GM19239 (cell line): ENCODE measurements at regions not wholly inside any gene's neighbourhood (a gene's known extent, or its start where the extent isn't known, plus 50 kb on each side); places are given as distances from the start of the nearest gene placed in this dataset.
"Not testable (repeated sequence)": the region's sequence is repeated elsewhere in the genome, so short reads cannot be mapped to it uniquely, and the experiment has no call there.

Experiments used
- DNase-seq: peaks from one replicate; pipeline ENCODE4 v3.0.0; 2011; ENCODE audit warnings: low spot score; ENCODE audit not compliant: insufficient read length
- FAIRE-seq: peaks from 2 replicates; lab custom pipeline; 2011; peaks lifted over from hg19 to GRCh38; lab: Jason Lieb, UNC

DNA sequence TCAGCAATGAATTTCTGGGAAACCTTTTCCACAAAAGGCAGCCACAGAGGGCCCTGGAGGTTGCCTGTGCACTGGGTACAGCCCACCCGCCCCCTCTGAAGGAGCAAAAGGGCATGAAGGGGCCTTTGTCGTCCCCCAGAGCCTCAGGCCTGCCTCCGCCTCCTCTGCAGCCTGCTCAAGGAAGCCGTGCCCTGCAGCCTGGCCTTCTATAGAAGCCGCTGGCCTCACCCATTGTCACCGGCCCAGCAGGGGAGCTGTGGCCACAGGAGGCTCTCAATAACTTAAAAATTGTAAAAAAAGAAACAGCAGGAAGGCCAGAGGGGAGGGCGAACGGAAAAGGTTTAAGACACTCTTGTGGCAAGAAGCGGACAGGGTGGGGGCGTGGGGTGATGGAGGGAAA is 213.3 kb downstream of the IRX2 start:
- no peak for DNase-seq
- FAIRE-seq: no peak

- DNase-seq: no peak
- no peak for FAIRE-seq
Observed at GRCh38 chr5:2537378-2538145, 213.9 kb downstream of the IRX2 start.

GRCh38 chr5:2536632-2537377 is 214.7 kb downstream of the IRX2 start:
- DNase-seq: no peak
- no peak for FAIRE-seq

- no peak for DNase-seq
- no peak for FAIRE-seq
Observed at GRCh38 chr5:2534970-2535369, 216.5 kb downstream of the IRX2 start.

- FAIRE-seq: no peak
Observed at GRCh38 chr5:2534251-2534650, 217.2 kb downstream of the IRX2 start.

GRCh38 chr5:2533848-2534247 is 217.6 kb downstream of the IRX2 start:
- DNase-seq: not testable (repeated sequence)

More at GRCh38 chr5:2534251-2534650, 217.2 kb downstream of the IRX2 start:
- no peak for DNase-seq

DNA sequence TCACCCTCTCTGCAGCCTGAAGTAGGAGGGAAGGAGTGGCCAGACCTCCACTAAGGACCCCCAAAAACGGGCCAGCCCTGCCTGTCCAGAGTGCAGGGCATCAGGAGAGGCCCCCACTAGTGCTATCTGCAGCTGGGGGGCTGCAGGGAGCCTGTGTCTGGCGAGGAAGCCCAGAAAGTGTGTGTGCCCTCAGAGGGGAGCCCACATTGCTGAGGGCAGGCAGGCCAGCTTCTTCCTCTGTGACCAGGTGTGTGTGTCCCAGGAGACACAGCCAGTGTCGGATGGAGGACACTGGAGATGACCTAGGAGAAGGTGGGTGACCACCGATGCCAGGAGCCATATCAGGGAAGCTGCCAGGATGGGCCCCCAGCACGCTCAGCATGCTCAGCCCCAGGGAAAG is 218.7 kb downstream of the IRX2 start:
- no peak for DNase-seq
- no peak for FAIRE-seq

More at GRCh38 chr5:2533848-2534247, 217.6 kb downstream of the IRX2 start:
- not testable (repeated sequence) for FAIRE-seq

GRCh38 chr5:2531318-2531717 is 220.2 kb downstream of the IRX2 start:
- DNase-seq (no peak), FAIRE-seq (no peak)

- no peak for FAIRE-seq
- no peak for DNase-seq
Observed at GRCh38 chr5:2530609-2531008, 220.9 kb downstream of the IRX2 start.

- FAIRE-seq (no peak), DNase-seq (no peak)
Observed at GRCh38 chr5:2529371-2530092, 221.9 kb downstream of the IRX2 start.

DNA sequence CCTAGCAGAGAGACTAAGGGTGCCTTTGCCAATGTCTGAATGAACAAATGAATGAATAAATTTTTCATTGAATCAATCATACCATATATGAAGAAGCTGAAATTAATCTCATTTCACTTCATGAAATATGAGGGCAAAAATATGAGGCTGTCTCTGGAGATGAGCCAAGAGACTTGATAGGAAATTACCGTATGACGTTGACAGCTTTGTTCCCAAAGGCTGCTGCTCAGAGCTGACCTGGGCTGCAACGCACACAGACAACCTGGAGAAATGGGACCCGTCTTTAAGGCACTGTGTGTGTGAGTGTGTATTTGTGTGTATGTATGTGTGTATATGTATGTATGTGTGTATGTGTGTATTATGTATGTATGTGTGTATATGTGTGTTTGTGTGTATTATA is 226.1 kb downstream of the IRX2 start:
- no peak for DNase-seq
- FAIRE-seq: no peak

GRCh38 chr5:2524620-2525019 is 226.9 kb downstream of the IRX2 start:
- FAIRE-seq: no peak
- no peak for DNase-seq

- FAIRE-seq: no peak
- DNase-seq: no peak
Observed at GRCh38 chr5:2523180-2523579, 228.3 kb downstream of the IRX2 start.

- DNase-seq (no peak), FAIRE-seq (no peak)
Observed at GRCh38 chr5:2522372-2522771, 229.1 kb downstream of the IRX2 start.

DNA sequence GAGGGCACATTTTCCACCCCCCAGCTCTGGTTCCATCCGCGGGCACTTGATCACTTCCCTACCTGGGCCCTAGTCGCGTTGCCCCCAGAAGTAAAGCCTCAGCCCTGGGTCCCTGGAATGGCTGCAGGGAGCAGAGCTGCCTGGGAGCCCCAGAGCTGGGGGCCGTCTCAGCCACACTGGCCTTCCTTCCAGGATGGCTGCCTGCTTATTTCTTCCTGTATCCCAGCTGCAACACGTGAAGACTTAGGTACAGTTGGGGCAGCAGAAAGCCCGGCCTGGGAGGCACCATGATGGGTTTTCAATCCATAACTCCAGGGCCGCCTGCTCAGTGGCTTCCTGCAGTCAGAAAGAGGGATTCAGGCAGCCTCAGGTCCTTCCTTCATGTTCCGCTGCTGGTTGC is 232.3 kb downstream of the IRX2 start:
- no peak for DNase-seq
- no peak for FAIRE-seq

- no peak for DNase-seq
- no peak for FAIRE-seq
Observed at GRCh38 chr5:2517451-2517850, 234.0 kb downstream of the IRX2 start.

DNA sequence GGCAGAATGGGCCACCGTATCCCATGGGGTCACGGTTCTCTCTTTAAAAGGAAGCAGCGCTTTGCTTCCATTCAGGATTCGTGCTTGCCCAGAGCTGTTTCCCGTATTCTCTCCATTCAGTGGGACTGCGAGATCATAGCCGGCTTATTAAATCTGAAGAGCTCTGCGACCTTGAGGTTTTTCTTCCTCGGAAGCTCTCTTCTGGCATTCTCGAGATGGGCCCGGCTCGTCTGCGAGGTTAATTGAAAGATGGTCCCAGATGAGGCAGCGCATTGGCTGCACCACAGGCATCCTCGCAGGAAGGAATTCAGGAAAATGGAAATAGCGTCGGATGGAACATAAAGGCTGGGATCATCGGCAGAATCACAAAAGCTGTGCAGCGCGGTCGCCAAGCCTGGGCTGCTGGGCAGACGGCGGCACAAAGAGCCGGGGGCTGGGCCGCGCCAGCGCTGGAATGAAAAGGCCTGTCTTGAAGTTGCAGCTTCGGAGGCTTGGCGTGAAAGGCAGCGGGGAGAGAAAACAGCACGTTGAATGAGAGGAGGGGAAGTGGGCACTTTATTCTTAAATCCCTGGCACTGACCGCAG is 236.2 kb downstream of the IRX2 start:
- FAIRE-seq: no peak

DNA sequence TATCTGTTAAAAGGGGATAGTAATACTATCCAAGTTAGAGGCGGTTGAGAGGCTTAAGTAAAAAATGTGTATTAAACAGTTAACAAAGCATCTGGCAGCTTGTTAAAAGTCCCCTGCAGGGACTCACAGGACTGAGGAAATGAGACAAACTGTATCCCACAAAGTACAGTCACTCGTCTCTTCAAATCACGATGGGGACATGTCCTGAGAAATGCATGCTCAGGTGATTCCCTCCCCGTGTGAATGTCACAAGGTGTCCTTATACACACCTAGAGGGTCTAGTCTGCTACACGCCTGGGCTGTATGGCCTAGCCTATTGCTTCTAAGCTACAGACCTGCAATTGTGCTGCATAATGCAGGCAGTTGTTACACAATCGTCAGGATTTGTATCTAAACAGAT is 237.0 kb downstream of the IRX2 start:
- no peak for DNase-seq

More for the DNA sequence above, 236.2 kb downstream of the IRX2 start:
- DNase-seq: no peak

DNA sequence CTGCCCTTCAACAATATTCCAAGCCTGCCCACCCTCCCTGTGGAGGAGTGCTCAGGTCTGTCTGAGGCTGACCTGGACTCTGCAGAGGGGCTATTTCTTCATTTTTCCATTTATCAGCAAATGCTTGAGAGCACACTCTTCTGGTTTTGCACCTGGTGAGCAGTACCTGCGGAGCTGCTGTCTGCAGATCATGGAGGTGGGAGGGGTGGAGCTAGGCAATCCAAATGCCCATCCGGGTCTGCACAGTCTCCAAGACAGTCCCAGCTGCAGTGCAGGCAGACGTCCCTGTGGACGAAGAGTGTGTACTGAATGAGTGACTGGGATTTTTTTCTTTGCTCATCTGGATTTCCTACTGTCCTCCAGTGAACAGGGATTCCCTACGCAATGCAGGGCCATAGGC is 239.8 kb downstream of the IRX2 start:
- no peak for FAIRE-seq

More for the DNA sequence above, 237.0 kb downstream of the IRX2 start:
- FAIRE-seq: no peak

DNA sequence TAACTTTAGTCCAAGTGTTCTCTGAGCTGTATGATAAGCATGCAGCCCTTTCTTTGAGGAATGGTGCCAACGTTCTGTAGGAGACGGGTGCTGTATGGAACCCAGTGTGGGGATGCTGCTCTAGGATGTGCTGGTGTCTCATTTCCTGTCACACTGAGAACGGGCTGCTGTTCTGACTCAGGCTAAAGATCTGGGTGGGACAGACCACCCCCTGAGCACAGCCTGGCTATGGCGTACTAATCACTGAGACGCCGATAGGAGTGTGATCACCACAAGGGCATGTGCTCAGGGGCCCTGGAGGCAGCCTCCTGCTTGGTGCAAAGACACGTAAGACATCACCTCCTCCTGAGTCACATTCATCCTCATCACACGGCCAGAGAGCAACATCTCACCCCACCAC is 240.4 kb downstream of the IRX2 start:
- DNase-seq (no peak), FAIRE-seq (no peak)

More for the DNA sequence above, 239.8 kb downstream of the IRX2 start:
- no peak for DNase-seq
